LoVo (cell line): ENCODE measurements at regions not wholly inside any gene's neighbourhood (a gene's known extent, or its start where the extent isn't known, plus 50 kb on each side); places are given as distances from the start of the nearest gene placed in this dataset.
"Not testable (repeated sequence)": the region's sequence is repeated elsewhere in the genome, so short reads cannot be mapped to it uniquely, and the experiment has no call there.

ENCODE experiments used
- DNase-seq: peaks from one replicate; pipeline ENCODE4 v3.0.0-alpha.2; 2016; ENCODE audit warnings: low spot score

DNA sequence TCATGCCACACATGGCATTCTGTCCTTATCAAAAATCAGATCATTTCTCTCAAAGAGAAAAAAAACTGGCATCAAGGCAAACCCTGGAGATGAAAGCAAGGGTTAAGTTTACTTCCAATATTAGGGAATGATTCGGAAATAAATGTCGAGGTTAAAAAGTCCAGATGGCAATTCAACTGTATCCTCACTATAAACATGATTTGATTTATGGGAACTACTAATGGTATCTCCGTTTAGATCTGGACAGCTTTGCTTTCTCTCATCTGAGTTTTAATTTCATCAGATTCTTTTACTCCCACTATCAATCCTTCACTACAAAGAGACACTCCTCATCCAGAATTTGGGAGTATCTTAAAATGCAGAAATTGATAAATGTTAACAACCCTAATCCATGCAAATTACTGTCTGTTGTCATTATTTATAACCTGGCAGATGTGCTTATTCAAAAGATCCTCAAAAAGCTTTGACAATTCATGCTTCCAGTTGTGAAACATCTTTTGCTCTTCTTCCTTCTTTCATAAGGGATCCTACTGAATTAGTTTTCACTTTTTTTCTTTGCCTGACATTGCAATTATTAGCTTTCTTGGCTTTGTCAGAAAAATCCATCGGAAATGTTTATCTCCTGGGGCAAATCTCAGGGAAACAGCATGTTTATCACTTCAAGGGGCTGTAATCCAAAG lies 903.2 kb downstream of the MCTP2 start:
- no peak for DNase-seq

DNA sequence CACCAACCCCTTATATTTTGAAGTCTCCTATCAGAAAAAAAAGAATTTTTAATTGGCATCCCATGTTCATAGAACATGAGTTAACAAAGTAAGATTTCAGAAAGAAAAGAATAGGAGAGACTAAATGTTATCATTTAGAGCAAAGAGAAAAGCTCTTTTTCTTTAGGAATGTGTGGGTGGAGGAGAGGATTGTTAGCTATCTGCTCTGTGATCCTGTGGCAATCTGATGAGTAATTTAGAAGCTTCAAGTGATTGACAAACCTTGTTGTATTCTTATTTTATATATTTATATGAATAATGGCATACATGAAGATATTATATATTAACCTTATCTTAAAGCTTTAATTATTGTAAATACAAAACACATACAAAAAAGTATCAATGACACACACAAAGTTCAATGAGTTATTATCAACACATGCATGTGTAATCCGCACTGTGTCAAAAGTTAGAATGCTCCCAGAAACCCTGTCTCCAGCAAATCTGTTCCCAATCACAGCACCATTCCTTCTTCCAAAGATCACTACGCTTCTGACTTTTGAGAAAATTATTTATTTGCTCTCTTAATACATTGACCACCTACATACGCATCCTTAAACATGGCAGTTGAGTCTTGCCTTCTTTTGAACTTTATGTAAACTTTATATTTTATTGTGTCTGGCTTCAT lies 907.4 kb downstream of the MCTP2 start:
- DNase-seq = no peak

DNA sequence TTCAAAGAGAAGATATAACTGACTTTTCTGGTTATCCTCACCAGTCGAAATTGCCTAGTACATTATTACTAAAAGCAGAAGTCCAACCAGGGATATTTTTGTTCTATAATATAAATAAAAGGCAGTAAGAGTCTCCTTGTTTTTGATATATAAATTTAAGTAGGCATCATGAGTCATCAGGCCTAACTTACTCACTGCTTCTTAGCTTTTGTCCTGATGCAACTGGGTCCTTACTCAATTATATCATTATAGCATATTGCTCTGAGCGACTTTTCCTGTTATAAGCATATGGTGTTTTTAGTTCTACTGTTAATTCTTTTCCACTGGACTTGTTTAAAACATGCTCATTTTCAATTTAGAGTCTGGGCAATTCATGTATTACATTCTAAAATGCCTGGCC lies 910.1 kb downstream of the MCTP2 start:
- DNase-seq = no peak

DNA sequence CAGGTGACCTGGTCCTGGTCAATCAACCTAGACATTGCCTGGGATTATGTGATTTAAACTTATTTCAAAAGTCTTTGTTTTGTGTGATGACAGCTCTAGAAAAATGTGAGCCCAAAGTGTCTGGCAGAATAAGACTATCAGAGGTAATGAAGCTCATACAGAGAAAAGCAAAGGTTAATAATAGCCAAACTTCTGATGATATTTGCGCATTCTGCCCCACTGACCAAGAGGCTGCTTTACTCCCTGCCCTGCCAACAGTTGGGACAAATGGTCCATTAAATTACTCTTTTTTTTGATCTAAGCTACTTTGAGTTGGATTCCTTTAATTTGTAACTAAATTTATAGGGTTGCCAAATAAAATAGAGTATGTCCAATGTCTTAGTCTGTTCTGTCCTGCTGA lies 911.2 kb downstream of the MCTP2 start:
- no peak for DNase-seq

DNA sequence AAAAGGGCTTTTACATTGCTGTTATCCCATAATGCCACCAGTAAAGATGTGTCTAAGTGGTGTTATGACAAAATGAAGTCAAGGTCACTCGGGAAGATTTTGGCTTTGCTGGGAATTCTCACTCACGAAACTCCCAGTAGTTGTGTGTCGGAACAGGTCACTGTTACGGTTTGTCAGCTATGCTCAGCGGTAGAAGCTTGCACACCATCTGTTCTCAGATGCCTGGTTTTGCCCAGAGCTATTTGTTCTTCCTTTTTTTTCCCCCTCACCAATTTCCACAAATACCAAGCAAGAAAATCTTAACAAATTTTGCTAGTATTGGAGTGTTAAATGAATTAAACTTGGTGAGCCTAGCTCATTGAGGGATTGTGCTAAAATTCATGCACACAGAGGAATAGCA lies 915.1 kb downstream of the MCTP2 start:
- DNase-seq = no peak

DNA sequence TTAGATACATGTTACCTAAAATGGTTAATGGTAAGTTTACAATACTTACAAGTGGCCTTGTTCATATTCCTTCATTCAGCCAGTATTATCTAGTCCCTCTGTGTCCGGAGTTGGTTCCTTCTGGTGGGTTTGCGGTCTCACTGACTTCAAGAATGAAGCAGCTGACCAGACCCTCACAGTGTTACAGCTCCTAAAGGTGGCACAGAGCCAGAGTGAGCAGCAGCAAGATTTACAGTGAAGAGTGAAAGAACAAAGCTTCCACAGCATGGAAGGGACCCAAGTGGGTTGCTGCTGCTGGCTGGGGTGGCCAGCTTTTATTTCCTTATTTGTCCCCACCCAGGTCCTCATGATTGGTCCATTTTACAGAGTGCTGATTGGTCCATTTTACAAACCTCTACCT lies 916.8 kb downstream of the MCTP2 start:
- no peak for DNase-seq

DNA sequence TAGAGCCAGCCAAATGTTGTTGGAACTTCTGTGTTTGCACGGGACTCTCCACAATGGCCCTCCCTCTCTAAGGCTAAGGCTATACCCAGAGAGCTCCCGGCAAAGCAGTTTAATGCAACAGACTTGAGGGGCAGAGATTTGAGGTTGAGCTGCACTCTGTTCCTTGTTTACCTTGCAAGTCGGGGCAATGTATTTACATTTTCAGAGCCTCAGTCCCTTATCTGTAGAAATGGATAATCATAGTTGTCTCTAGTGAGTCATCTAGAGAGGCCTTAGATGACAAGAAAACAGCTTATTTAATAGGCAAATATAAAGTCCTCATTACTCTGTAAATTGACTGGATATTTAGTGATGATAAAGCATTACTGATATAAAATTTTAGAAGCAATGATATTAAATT lies 917.7 kb downstream of the MCTP2 start:
- DNase-seq = no peak

DNA sequence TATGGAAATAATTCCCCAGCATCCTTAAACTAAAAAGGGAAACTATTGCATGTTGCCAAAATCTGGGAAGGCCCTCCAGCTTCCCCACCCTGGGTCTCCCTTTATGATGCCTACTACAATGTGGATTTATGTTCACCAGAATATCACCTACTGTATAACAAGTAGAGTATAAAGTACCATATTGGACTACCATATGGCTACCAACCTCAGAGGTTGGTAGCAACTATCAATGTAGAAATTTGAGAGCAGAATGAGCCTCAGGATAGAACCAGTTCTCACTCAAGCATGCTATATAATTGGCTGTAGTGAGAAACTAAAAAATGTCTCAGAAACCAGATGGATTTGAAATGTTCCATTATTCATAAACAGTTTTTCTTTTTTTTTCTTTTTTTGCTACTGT lies 918.4 kb downstream of the MCTP2 start:
- DNase-seq = no peak

DNA sequence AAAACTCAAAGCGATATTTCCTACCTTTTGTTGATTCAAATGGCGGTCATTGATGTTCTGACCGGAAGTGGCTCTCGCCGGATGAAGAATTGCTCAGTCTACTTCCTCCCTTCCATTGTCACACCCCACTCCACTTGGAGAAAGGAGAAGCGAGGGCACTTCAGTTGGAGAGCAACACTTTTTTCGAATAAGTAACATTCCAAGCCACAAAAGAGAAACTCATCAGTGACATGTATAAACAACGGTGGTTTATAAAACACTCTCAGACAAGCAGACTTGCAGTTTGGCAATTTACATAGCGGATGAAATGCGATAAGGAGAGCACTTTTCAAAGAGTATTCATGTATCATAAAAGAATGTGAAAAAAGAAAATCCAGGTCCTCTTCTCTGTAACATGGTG lies 919.1 kb downstream of the MCTP2 start:
- DNase-seq = no peak

DNA sequence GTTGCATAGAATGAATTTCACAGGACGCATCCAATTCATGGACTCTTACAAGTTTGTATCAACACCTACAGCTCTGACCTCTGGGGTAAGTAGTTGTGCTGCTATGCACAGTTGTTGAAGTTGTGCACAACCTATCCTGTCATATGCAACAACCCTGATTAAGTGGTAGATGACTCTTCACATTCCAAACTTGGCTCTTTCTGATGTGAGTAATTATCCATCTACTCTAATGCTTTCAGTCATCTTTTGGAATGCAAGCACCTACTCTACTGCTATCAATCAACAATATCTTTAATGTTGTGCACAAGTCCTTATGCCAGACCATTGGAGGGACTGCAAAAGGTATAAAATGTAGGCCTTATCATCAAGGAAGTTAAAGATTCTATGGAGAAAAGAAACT lies 921.4 kb downstream of the MCTP2 start:
- DNase-seq = no peak

DNA sequence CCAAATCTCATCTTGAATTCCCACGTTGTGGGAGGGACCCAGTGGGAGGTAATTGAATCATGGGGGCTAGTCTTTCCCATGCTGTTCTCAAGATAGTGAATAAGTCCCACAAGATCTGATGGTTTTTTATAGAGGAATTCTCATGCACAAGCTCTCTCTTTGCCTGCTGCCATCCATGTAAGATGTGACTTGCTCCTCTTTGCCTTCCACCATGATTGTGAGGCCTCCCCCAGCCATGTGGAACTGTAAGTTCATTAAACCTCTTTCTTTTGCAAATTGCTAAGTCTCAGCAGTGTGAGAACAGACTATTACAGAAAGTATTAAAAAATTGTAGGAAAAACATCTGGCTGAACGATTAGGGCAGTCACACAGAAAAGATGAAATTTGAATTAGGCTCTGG lies 921.8 kb downstream of the MCTP2 start:
- not testable (repeated sequence) for DNase-seq

DNA sequence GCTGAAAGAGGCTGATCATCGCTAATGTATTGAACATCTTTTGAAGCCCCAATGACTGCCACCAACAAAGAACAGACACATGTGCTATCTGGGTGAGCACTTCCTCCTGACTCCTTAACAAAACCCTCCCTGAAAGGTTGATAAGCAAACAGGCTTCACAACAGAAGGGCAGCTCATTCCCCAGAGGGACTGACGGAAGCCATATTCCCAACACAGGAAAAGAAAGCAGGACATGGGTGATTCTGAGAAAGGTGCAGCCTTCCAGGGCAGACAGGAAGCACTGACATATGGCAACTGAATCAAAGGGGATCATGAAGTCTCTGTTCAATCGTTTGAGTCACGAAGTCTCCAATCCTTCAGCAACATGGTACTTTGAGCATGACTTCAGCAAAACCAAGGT lies 929.0 kb downstream of the MCTP2 start:
- no peak for DNase-seq

DNA sequence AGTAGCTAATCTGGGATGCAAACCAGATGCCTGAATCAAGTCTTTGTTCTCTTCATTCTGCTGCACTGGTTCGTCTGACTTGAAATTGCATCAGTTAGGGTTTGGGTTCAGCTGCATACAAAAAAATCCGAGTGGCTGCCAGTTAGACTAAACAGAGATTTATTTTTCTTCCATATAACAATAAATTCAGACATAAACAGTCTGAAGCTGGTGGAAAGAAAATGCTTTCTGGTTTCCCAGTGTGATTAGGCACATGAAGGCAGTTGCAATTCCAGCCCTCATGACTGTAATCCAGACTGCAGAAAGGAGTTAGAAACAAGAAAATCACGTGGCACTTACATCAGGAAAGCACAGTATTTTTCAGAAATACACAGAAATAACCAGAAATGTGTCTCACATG lies 930.7 kb downstream of the MCTP2 start:
- no peak for DNase-seq

DNA sequence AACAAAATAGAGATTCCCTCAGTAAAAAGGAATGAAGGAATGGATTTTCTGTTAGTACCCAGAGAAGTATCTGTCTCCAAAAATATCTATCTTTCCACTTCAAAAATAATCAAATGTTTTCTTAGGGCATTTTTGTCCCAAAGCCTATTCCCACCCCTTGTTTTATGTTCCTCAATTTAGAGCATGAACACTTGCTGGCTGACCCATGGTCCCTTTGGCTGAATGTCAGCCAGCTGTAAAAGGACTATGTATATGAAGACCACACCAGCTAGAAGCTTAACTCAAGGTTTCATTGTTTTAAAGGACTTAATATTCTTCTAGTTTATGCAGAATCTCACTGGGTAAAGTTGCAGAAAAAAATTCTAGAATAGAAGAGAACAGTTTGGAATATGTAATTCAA lies 931.2 kb downstream of the MCTP2 start:
- DNase-seq = no peak

DNA sequence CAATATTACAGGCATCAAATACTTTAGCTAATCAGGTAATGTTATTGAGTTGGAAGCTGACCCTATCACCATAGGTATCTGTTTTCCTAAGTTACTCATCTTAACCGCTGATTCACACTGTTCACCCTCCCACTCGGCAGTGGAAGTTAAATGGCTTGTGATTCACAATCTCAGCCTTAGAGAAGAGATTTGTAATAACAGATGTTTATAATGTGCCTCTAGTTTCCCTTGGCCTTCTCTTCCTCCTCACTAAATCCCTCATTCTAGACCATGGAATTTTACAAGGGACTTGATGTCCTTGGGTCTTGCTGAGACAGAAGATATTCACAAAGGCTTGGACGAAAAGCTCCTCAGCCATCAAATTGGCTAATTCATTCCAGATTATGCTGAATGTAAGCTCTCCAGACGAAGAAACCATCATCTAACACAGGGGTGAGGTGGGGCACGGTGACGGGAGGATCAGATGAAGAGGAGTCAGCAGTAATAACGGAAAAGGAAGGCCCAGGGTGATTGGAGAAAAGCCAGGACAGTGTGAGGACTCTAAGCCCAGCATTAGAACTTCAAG lies 931.7 kb downstream of the MCTP2 start:
- DNase-seq = no peak

DNA sequence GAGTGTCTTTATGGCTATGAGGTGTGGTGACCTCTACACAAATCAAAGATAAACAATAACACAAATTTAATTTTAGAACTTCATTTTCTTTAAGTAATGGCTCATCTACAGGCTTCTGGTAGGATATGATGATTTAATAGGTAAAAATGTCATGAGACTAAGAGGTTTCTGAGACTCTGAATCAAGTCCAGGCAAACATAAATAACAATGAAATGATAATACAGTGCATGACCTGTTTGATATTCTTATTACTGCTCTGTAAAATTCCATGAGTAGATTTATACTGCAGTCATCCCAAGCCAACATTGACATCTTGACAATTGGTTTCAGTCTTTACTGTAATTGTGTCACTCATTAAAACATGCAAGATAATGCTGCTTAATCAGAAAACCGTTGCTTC lies 936.8 kb downstream of the MCTP2 start:
- no peak for DNase-seq

DNA sequence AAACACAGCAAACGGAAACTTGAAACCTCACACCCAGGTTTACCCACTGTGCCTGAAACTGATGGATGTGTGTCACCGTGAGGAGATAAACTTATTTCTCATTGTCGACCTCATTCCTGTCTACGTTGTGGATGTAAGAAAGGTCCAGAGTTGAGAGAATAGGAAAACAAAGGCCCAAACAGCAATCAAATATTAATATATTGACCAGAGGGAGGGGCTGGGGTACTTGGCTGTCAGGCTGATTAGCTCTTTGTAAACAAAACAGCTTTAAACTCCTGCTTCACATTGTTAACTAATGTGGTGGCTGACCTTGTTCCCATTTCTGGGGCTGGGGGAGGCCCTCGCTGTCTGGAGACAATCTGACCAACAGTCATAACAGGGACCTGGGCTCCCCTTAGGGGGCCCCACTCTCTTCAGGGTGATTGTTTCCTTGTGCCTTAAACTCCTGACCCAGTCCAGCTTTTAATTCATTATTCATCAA lies 937.6 kb downstream of the MCTP2 start:
- DNase-seq = no peak

DNA sequence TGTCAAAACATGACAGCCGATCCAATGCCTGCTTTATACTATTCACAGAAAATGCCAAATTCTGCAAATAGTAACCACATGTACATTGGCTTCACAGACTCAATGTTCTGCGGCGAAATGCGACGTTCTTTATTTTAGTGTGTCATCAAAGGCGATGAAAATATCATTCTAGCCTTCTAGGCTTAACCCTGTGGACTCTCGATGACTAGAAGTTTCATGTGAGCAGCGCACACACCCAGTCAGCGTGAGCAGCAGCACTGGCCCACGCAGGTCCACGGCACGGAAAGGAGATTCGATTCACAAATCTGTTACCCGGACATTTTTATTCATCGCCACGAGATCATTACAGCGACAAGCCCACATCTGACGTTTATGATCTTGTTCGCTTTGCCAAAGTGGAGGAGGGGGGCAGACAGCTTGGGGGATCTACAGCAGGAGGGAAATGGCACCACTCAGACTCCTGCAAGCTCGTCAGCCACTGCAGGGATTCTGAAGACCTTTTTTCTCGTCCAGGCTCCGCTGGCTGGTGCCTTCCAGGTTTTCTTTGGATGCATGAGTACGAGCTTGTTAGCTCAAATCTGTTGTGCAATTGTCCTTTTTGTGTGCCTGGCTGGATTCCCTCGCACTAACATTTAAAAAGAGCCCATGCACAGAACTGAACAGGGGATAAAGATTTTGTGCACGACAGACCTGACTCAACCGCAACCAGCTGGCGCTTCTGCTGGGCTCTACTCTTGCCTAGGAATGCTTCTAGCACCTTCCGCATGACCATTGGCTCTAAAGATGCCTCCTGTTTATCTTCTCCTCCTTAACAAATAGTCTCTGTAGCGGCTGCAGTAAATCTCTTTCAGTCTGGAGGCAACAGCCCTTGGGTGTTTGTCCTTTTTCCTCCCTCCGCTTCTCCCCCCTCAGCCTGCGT lies 938.4 kb downstream of the MCTP2 start:
- DNase-seq = no peak

DNA sequence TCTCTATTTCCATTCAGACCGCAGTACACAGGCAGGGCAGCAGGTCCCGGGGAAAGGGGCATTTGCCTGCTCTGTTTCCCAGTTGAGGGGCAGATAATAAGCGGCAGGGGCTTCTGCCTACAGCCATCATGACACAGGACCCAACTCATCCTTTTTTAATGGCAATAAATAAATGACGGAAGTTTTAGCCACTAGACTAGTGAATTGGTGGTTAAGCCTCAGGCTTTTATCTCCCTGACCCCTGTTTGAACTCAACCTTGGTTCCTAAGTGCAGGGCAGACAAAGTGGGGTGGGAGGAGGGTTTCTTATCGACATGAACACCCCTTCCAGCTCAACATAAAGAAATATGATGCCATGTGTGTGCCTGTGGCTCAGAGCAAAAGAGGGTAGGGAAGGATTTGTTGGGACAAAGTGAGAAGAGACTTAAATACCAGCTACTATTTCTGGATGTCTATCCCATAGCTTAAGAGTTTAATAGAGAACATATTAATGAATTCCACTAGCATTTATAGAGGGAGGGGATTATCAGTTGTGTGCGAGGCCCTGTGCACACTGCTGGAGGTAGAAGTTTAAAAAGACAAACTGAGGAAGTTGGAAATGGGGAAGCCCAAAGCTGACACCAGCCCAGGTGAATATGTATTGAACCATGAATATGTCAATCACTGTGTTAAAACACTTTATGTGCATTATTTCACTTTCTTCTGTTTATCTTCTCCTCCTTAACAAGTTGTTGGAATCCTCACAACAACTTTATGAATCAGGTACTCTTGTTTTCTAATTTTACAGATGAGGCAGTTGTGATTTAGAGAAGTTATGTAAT lies 939.4 kb downstream of the MCTP2 start:
- DNase-seq = no peak

DNA sequence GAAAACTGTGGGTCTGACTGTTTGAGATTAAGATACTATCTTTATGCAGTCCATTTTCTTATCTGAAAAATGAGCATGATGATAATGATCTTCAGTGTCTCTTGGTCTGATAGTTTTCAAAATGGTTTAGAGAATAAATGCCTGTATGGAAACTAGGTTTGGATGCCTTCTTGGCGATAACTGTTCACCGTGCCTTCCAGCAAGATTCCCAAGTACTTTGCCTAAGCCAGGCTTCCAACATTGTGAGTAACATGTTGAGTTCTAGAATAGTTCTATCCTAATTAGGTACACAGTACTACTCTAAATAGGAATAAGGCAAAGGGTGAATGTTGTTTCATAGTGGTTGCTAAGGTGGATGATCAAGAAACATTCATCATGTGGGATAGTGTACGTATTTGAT lies 940.2 kb downstream of the MCTP2 start:
- no peak for DNase-seq
